ENCODE measurements at regions not wholly inside any gene's neighbourhood (a gene's known extent, or its start where the extent isn't known, plus 50 kb on each side); places are given as distances from the start of the nearest gene placed in this dataset.
"Not testable (repeated sequence)": the region's sequence is repeated elsewhere in the genome, so short reads cannot be mapped to it uniquely, and the experiment has no call there.

DNA sequence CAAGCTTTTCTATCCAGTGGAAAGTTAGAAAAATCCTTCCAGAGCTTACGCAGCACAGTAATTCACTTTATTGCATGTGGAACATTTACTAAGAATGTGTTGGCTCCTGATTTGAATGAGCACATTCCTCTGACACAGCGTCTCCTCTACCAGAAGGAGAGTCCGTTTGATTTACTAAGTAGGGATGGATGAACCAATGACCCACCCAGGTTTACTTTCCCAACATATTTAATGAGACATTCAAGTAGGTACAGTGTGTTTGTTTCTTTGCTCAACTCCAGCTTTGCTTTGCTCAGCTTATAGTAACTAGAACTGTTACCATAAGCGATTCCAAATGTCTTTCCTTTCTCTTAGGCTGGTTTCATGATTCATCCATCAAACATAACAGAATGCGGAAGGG is 161.7 kb downstream of the SMARCA1 start:
- no peak for DNase-seq

GRCh38 chrX:129360175-129360574 is 163.1 kb downstream of the SMARCA1 start:
- no peak for DNase-seq

DNA sequence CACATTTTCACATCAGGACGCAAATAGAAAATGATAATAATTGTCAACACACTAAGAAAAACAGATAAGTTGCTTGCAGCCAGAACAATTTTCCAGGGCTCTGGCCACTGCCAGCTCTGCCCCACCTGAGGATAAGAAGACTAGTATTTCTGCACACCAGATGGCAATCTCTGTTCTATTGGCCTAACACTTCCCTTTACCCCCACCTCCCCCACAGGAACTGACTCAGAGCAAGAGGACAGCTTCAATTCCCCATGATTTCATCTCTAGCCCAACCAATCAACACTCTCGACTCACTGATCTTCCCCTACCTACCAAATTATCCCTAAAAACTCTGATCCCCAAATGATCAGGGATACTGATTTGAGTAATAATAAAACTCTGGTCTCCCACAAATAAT is 164.0 kb downstream of the SMARCA1 start:
- DNase-seq: no peak

DNA sequence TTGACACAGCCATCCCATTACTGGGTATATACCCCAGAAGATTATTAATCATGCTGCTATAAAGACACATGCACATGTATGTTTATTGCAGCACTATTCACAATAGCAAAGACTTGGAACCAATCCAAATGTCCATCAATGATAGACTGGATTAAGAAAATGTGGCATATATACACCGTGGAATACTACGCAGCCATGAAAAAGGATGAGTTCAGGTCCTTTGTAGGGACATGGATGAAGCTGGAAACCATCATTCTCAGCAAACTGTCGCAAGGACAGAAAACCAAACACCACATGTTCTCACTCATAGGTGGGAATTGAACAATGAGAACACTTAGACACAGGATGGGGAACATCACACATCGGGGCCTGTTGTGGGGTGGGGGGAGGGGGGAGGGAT is 165.9 kb downstream of the SMARCA1 start:
- DNase-seq: not testable (repeated sequence)

GRCh38 chrX:129347291-129347690 is 176.0 kb downstream of the SMARCA1 start:
- DNase-seq: no peak

- no peak for DNase-seq
These were observed 176.7 kb downstream of the SMARCA1 start for GRCh38 chrX:129346574-129346973.

DNA sequence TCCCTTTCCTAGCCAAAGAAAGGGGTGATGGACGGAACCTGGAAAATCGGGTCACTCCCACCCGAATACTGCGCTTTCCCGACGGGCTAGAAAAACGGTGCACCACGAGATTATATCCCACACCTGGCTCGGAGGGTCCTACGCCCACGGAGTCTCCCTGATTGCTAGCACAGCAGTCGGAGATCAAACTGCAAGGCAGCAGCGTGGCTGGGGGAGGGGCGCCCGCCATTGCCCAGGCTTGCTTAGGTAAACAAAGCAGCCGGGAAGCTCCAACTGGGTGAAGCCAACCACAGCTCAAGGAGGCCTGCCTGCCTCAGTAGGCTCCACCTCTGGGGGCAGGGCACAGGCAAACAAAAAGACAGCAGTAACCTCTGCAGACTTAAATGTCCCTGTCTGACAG is 186.0 kb downstream of the SMARCA1 start:
- not testable (repeated sequence) for DNase-seq

DNA sequence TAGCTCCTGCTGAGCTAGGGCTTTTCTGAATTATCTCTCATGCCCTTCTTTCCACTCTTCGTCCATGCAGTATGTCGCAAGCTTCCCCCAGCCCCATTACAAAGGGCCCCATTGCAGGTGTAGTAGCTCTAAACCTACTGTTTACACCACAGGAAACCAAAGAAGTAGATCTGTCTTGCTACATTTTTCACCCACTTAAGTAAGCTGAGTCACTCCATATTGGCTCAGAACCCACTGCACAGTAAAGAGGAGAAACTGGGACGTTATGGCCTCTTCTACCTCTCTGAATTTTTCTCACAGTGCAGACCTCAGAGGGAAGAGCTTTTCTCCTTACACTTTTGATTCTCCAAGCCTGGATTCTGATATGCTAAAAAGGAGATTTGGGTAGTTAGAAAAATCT is 200.2 kb downstream of the SMARCA1 start:
- DNase-seq: no peak

DNA sequence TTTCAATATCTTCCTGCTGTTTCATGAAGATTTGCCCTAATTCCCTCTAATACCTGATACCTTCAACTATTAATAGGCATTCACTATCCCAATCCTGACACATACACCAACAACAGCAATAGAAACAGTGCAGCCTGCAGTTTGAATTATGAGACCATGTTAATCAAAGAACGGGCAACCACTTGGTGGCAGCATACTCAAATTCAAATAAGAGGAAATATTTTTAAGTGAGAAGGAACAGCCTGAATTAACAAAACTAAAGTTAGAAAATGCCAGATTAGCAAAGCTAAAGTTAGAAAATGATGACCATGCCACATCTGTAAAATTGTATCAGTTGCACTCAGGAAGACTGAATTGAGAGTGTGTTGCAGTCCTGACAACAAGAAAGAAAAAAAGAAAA is 204.9 kb downstream of the SMARCA1 start:
- no peak for DNase-seq

- DNase-seq: no peak
These were observed 206.8 kb downstream of the SMARCA1 start for GRCh38 chrX:129316461-129316860.

DNA sequence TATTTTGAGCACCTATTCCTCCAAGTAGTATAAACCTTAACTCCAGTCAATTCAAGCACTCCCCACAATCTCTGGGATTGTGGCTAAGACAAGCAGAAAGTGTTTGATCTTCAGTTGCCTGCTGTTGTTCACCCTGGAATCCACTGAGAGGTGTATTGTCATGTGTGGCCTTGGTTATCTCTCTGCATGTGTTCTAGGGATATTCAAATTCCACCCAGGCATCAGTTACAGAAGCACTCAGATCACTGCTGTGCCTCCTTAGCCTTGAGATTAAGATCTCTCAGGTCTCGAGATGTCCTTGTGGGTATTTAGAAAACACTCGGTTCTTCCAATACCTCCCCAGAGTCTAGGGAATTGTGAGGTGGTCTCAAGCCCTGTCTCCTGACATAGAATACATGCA is 213.3 kb downstream of the SMARCA1 start:
- no peak for DNase-seq

DNA sequence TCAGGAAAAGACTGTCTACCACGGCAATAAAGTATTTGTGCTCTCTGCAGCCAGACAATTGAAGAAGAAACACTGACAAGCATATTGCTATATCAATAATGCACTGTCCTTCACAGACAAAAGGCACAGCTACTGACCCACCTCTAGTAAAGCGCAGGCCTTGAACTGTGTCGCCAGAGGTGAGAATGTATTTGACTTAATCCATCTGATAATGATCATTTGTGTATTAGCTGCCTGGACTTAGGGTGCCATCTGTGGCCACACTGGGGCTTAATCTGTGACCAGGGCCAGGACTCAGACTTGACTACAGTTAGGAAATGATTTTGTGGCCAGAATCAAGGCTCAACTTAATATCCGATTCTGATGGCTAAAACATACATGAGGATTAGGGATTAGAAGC is 260.4 kb downstream of the SMARCA1 start:
- DNase-seq: no peak

GRCh38 chrX:129255516-129255915 is 267.8 kb downstream of the SMARCA1 start:
- not testable (repeated sequence) for DNase-seq

- no peak for DNase-seq
These were observed 273.7 kb downstream of the SMARCA1 start for GRCh38 chrX:129249563-129249962.

DNA sequence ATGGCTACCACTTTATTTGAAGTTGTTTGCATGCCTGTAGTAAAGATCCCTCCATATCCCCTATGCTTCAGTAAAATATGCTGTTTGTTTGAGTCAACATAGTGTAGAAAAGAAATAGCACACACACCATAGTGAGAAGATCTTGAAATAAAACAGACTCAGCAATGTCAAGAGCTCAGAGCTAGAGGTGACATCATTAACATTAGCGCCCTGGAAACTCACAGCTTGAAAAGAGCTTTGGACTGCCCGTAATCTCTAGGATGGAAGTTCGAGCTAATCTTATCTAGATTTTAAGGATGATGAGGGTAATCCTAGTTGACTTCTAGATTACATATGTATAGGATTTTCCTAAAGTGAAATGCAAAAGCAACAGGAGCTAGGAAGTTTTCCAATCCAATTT is 275.6 kb downstream of the SMARCA1 start:
- DNase-seq: no peak

DNA sequence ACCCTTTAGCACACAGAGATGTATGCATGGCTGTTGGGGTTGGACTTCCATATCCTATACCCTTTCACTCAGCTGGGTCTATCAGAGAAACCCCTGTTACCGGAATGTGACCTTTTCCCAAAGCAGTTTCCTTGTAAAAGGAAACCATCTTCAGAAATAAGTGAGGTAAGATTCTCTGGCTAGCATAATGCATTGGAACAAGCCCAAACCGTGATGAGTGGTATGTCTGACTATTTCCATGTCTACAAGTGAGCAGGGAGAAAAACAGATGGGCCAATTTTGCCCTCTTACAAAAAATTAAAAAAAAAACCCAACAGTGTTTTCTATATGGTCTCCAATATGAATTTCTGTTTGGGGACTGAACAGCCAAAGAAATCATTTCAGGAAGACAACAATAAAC is 283.9 kb downstream of the SMARCA1 start:
- no peak for DNase-seq

DNA sequence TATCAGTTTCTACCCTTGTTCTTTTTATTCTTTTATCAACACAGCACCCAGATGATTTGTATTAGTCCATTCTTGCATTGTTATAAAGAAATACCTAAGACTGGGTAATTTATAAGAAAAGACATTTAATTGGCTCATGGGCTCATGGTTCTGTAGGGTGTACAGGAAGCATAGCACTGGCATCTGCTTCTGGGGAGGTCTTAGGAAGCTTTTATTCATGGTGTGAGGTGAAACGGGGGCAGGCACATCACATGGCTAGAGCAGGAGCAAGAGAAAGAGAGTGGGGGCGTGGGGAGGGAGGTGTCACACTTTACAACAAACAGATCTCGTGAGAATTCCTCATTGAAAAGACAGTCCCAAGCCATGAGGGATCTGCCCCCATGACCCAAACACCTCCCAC is 285.3 kb downstream of the SMARCA1 start:
- DNase-seq: no peak

DNA sequence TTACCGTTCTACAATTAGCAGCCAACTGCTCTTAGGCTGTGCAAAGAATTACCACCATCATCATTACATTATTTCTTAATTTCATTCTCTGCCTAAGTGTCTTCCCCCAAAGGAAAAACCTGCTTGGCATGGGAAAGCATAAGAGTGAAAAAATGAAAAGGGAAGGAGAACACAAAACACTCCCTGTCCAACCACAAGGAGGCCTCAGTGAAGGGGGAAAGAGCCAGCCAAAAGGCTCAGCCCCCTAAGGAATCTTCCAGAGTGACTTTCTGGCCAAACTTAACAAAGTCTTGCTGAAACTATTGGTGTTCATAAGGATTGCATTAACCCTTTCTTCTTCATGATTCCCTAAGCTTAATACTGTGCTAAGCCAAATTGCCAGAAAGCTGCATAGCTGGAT is 287.4 kb downstream of the SMARCA1 start:
- no peak for DNase-seq

DNA sequence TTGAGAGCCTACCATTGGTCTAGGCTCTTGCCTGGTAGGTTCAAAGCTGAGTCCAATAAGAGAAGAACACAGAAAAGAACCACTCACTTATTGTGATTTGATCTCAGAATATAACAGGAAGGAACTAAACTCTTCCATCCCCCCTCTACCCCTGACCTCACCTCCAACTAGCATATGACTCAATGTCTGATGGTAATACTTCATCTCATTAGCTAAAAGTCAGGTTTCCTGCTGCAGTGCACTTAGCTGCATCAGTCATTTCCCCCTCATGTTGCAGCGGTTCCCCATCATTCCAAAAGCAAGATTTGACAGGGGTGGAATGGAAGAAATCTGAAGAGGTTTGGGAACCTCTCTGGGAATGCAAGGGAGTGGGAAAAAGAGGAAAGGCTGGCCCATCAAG is 289.5 kb downstream of the SMARCA1 start:
- DNase-seq: no peak

- DNase-seq: no peak
These were observed 292.3 kb downstream of the SMARCA1 start for GRCh38 chrX:129230850-129231512.

GRCh38 chrX:129230168-129230567 is 293.1 kb downstream of the SMARCA1 start:
- DNase-seq: no peak

- no peak for DNase-seq
These were observed 295.9 kb downstream of the SMARCA1 start for GRCh38 chrX:129227366-129227765.

- peak; percentile 26 for DNase-seq
These were observed 329.9 kb downstream of the SMARCA1 start for GRCh38 chrX:129193357-129193756.

DNA sequence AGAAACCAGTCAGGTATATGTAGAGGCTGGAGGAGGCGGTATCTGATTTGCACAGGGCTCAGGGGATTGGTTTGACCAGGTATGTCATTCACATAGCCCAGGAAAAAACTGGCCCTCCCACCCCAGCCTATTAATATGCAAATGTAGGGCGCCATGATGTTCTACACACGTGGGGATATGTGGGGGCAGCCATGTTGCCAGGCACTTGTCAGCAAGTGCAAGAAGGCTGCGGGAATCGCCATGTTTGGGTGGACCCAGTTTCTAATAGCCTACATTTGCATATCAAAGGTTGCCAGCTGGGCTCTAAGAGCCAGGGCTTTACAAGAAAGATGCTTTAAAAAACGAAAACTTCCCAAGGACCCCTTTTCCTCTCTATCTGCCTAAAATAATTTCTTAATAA is 335.1 kb downstream of the SMARCA1 start:
- DNase-seq: no peak

- DNase-seq: no peak
These were observed 346.6 kb downstream of the SMARCA1 start for GRCh38 chrX:129176710-129177109.

DNA sequence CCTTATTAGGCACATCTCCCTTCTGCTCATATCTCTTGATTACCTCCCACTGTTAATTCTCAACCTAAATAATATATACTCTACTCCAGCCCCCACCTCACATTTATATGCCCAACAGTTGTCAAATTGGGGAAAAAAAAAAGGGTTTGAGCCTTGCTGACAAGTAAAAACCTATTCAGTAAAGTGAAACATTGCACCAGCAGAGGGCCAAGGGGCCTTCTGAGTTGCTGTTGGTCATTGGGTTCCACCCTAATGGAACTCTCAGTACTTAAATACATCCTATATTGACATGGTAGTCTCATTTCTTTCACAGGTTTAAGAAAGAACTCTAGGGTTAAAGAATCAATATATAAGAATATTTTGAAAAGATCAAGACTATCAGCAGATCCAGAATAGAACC is 362.2 kb downstream of the SMARCA1 start:
- DNase-seq: no peak
